ENCODE measurements at regions not wholly inside any gene's neighbourhood (a gene's known extent, or its start where the extent isn't known, plus 50 kb on each side); places are given as distances from the start of the nearest gene placed in this dataset.

GRCh38 chr18:73841661-73842060 is 306.0 kb downstream of the FBXO15 start:
- TF ChIP-seq, protein P1, sequence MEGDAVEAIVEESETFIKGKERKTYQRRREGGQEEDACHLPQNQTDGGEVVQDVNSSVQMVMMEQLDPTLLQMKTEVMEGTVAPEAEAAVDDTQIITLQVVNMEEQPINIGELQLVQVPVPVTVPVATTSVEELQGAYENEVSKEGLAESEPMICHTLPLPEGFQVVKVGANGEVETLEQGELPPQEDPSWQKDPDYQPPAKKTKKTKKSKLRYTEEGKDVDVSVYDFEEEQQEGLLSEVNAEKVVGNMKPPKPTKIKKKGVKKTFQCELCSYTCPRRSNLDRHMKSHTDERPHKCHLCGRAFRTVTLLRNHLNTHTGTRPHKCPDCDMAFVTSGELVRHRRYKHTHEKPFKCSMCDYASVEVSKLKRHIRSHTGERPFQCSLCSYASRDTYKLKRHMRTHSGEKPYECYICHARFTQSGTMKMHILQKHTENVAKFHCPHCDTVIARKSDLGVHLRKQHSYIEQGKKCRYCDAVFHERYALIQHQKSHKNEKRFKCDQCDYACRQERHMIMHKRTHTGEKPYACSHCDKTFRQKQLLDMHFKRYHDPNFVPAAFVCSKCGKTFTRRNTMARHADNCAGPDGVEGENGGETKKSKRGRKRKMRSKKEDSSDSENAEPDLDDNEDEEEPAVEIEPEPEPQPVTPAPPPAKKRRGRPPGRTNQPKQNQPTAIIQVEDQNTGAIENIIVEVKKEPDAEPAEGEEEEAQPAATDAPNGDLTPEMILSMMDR (conservative IDR thresholded peaks at IDR 0.05) = peak; percentile 22
- TF ChIP-seq ZFX (IDR thresholded peaks at IDR 0.05) = no peak

All from C4-2B (cell line).